Mesenchymal stem cell (in vitro differentiated cells and primary cell): ENCODE measurements at regions not wholly inside any gene's neighbourhood (a gene's known extent, or its start where the extent isn't known, plus 50 kb on each side); places are given as distances from the start of the nearest gene placed in this dataset.

Experiments used
- DNase-seq: peaks from one replicate; pipeline ENCODE4 v3.0.0-alpha.2; 2013
- H2AFZ ChIP-seq: one replicate; pipeline ENCODE4 v1.6.1; 2013; ENCODE audit warnings: low read depth, mild to moderate bottlenecking, control low read depth, inconsistent platforms, low read length, moderate library complexity
- H2AK5ac ChIP-seq: 2 replicates; pipeline ENCODE4 v1.6.1; 2013; ENCODE audit warnings: low read length, moderate library complexity, mild to moderate bottlenecking, inconsistent platforms; ENCODE audit not compliant: severe bottlenecking
- H2BK120ac ChIP-seq: one replicate; pipeline ENCODE4 v1.6.1; 2013; ENCODE audit warnings: low read depth, mild to moderate bottlenecking, inconsistent platforms, low read length, moderate library complexity
- H2BK12ac ChIP-seq, 2 experiments: one replicate each; pipeline ENCODE4 v1.6.1; 2013; ENCODE audit warnings: inconsistent platforms in 2 of 2, low read length in 2 of 2, mild to moderate bottlenecking in 2 of 2, moderate library complexity in 2 of 2, control low read depth in 1 of 2
- H2BK15ac ChIP-seq: one replicate; pipeline ENCODE4 v1.6.1; 2013; ENCODE audit warnings: mild to moderate bottlenecking, low read depth, inconsistent platforms; ENCODE audit not compliant: poor library complexity, severe bottlenecking
- H2BK5ac ChIP-seq: 2 replicates; pipeline ENCODE4 v1.6.1; 2013; ENCODE audit warnings: low read depth, mild to moderate bottlenecking, low read length, control low read depth, inconsistent platforms; ENCODE audit not compliant: poor library complexity, severe bottlenecking
- H3K14ac ChIP-seq, 2 experiments: one replicate each; pipeline ENCODE4 v1.6.1; 2013; ENCODE audit warnings: inconsistent platforms in 2 of 2, low read length in 2 of 2, control low read depth in 1 of 2, mild to moderate bottlenecking in 1 of 2, moderate library complexity in 1 of 2
- H3K18ac ChIP-seq, 2 experiments: one replicate each; pipeline ENCODE4 v1.6.1; 2013; ENCODE audit warnings: inconsistent platforms in 2 of 2, low read length in 2 of 2, control low read depth in 1 of 2, low read depth in 1 of 2, mild to moderate bottlenecking in 1 of 2
- H3K23ac ChIP-seq, 2 experiments: one replicate each; pipeline ENCODE4 v1.6.1; 2013; ENCODE audit warnings: inconsistent platforms in 2 of 2, low read length in 2 of 2, mild to moderate bottlenecking in 2 of 2, moderate library complexity in 2 of 2, control low read depth in 1 of 2
- H3K27ac ChIP-seq: 2 replicates; pipeline ENCODE4 v1.5.1; 2013; ENCODE audit warnings: mild to moderate bottlenecking, moderate library complexity, low read length, control low read depth, inconsistent platforms; ENCODE audit not compliant: poor library complexity, severe bottlenecking
- H3K27me3 ChIP-seq, 2 experiments: 2 replicates each; pipeline versions ENCODE4 v1.6.1 to v1.7.0; 2013; ENCODE audit warnings: low read length in 2 of 2, mild to moderate bottlenecking in 2 of 2, moderate library complexity in 2 of 2, control low read depth in 1 of 2, inconsistent platforms in 1 of 2; ENCODE audit not compliant: control insufficient read depth in 1 of 2, insufficient read depth in 1 of 2
- H3K36me3 ChIP-seq, 2 experiments: 2 replicates each; pipeline versions ENCODE4 v1.6.1 to v1.7.0; 2013; ENCODE audit warnings: low read length in 2 of 2, control low read depth in 1 of 2, inconsistent platforms in 1 of 2, low read depth in 1 of 2, mild to moderate bottlenecking in 1 of 2; ENCODE audit not compliant: insufficient read depth in 2 of 2, control insufficient read depth in 1 of 2
- H3K4ac ChIP-seq, 2 experiments: one replicate each; pipeline ENCODE4 v1.6.1; 2013; ENCODE audit warnings: inconsistent platforms in 2 of 2, low read length in 2 of 2, mild to moderate bottlenecking in 2 of 2, moderate library complexity in 2 of 2, control low read depth in 1 of 2, low read depth in 1 of 2
- H3K4me1 ChIP-seq: 2 replicates; pipeline ENCODE4 v1.6.1; 2013; ENCODE audit warnings: low read depth, low read length, control low read depth; ENCODE audit not compliant: control insufficient read depth, insufficient read depth
- H3K4me2 ChIP-seq: 2 replicates; pipeline ENCODE4 v1.6.1; 2013; ENCODE audit warnings: low read length, mild to moderate bottlenecking, inconsistent platforms; ENCODE audit not compliant: poor library complexity, severe bottlenecking
- H3K4me3 ChIP-seq, 2 experiments: 2 replicates each; pipeline versions ENCODE4 v1.5.1 to v1.7.0; 2013; ENCODE audit warnings: low read length in 2 of 2, mild to moderate bottlenecking in 2 of 2, control low read depth in 1 of 2, low read depth in 1 of 2; ENCODE audit not compliant: insufficient read depth in 1 of 2
- H3K79me1 ChIP-seq: replicated peaks from 2 replicates; pipeline ENCODE4 v1.6.1; 2013; ENCODE audit warnings: mild to moderate bottlenecking, control low read depth, low read length, inconsistent platforms; ENCODE audit not compliant: poor library complexity, severe bottlenecking
- H3K9ac ChIP-seq: 2 replicates; pipeline ENCODE4 v1.7.0; 2013; ENCODE audit warnings: mild to moderate bottlenecking, low read length, moderate library complexity
- H3K9me3 ChIP-seq: 2 replicates; pipeline ENCODE4 v1.7.0; 2013; ENCODE audit warnings: mild to moderate bottlenecking, low read length; ENCODE audit not compliant: control insufficient read depth
- H4K8ac ChIP-seq: one replicate; pipeline ENCODE4 v1.6.1; 2013; ENCODE audit warnings: inconsistent platforms, mild to moderate bottlenecking, low read length, moderate library complexity
- H4K91ac ChIP-seq: one replicate; pipeline ENCODE4 v1.6.1; 2013; ENCODE audit warnings: mild to moderate bottlenecking, low read length, inconsistent platforms
- WGBS: methylation state at CpG from one replicate; pipeline ENCODE4 v1.1.7; 2013; ENCODE audit warnings: mixed read lengths; 5-methylcytosine and 5-hydroxymethylcytosine counted together

- H3K4ac ChIP-seq = no peak overlapping the region
- H3K23ac ChIP-seq = no peak overlapping the region
- H2BK15ac ChIP-seq = no peak overlapping the region
- no peak overlapping the region for H3K4me2 ChIP-seq
- H3K9ac ChIP-seq = no peak overlapping the region
- H3K18ac ChIP-seq = no peak overlapping the region
- 88% methylated on average over 1 of the region's 1 CpG for WGBS
- H2BK5ac ChIP-seq = no peak overlapping the region
- H2BK12ac ChIP-seq = no peak overlapping the region
- H3K4me3 ChIP-seq = no peak overlapping the region
- no peak overlapping the region for H2AK5ac ChIP-seq
- no peak overlapping the region for H2BK120ac ChIP-seq
- no peak overlapping the region for H2AFZ ChIP-seq
- no peak overlapping the region for H3K27ac ChIP-seq
- no peaks in the 10 kb centered on the region for H3K4me1 ChIP-seq
- DNase-seq = no peak
- H4K91ac ChIP-seq = no peak overlapping the region
- H4K8ac ChIP-seq = no peak overlapping the region
- H3K36me3 ChIP-seq = no peaks in the 10 kb centered on the region
- no peak overlapping the region for H3K14ac ChIP-seq
- no peaks in the 10 kb centered on the region for H3K79me1 ChIP-seq
- no peaks in the 10 kb centered on the region for H3K9me3 ChIP-seq
- no peaks in the 10 kb centered on the region for H3K27me3 ChIP-seq
Measured at GRCh38 chr6:63517221-63517620, 55.1 kb upstream of the LOC128125822 start.

GRCh38 chr6:63521475-63522210 lies 50.6 kb upstream of the LOC128125822 start:
- Histone ChIP-seq H3K27ac (no peak overlapping the region), H2BK5ac (no peak overlapping the region), H4K8ac (no peak overlapping the region), H3K23ac (no peak overlapping the region), H3K36me3 (no peaks in the 10 kb centered on the region), H2BK12ac (no peak overlapping the region), H3K4me2 (no peak overlapping the region), H2BK120ac (no peak overlapping the region), H3K79me1 (no peaks in the 10 kb centered on the region), H3K18ac (no peak overlapping the region), H2BK15ac (no peak overlapping the region), H3K14ac (no peak overlapping the region), H3K9ac (no peak overlapping the region), H3K27me3 (no peaks in the 10 kb centered on the region), H3K4me3 (no peak overlapping the region), H4K91ac (no peak overlapping the region), H3K9me3 (no peaks in the 10 kb centered on the region), H2AFZ (no peak overlapping the region), H2AK5ac (no peak overlapping the region), H3K4me1 (no peaks in the 10 kb centered on the region), H3K4ac (no peak overlapping the region)
- DNase-seq = no peak
